ENCODE measurements at regions not wholly inside any gene's neighbourhood (a gene's known extent, or its start where the extent isn't known, plus 50 kb on each side); places are given as distances from the start of the nearest gene placed in this dataset.
"Not testable (repeated sequence)": the region's sequence is repeated elsewhere in the genome, so short reads cannot be mapped to it uniquely, and the experiment has no call there.

DNA sequence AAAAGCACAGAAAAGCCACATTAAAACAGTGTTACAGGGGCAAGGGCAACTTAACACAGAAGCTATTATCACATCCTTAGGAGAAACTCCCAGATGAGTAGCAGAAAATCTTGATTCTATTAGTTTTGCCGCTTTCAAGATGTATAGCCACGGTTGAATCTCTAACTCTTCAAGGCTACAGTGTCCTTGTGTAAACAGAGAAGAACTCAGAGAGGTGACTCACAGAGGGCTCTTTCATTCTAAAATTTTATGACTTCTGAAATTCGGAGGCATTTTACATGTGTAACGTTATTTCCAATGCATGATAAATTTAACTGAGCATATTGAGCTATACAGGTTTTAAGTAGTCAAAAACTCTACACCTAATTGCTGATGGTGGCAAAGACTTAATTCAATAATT lies 846.6 kb downstream of the GBE1 start:
- no peak overlapping the region for H3K4me3 ChIP-seq (ENCODE audit: control insufficient read depth, low read depth, low read length)
- TF ChIP-seq, protein P1, sequence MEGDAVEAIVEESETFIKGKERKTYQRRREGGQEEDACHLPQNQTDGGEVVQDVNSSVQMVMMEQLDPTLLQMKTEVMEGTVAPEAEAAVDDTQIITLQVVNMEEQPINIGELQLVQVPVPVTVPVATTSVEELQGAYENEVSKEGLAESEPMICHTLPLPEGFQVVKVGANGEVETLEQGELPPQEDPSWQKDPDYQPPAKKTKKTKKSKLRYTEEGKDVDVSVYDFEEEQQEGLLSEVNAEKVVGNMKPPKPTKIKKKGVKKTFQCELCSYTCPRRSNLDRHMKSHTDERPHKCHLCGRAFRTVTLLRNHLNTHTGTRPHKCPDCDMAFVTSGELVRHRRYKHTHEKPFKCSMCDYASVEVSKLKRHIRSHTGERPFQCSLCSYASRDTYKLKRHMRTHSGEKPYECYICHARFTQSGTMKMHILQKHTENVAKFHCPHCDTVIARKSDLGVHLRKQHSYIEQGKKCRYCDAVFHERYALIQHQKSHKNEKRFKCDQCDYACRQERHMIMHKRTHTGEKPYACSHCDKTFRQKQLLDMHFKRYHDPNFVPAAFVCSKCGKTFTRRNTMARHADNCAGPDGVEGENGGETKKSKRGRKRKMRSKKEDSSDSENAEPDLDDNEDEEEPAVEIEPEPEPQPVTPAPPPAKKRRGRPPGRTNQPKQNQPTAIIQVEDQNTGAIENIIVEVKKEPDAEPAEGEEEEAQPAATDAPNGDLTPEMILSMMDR (IDR thresholded peaks at IDR 0.05; ENCODE audit: control insufficient read depth, insufficient read depth, low read depth, low read length, missing control alignments) = no peak
- no peak for DNase-seq (ENCODE audit: low read depth)

DNA sequence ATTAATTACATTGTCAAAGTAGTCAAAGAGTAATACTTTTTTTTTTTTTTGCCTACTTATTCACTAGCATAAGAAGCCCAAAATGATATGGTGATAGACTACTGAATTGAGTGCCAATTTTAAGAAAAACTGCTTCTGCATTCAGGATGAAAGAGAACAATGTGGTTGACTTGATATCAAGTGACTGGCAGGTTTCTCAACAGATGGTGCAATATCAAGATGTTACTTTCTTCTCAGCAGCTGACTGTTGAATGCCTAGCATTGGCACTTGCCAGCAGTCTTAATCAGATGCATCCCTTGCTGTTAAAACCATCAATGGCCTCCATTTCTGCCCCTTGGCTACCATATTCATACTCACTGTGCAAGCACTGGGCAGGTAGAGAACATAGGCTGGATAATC lies 863.2 kb downstream of the GBE1 start:
- H3K4me3 ChIP-seq (ENCODE audit: control insufficient read depth, low read depth, low read length) = no peak overlapping the region
- DNase-seq (ENCODE audit: low read depth) = no peak
- TF ChIP-seq, protein P1 (IDR thresholded peaks at IDR 0.05; ENCODE audit: control insufficient read depth, insufficient read depth, low read depth, low read length, missing control alignments) = no peak

DNA sequence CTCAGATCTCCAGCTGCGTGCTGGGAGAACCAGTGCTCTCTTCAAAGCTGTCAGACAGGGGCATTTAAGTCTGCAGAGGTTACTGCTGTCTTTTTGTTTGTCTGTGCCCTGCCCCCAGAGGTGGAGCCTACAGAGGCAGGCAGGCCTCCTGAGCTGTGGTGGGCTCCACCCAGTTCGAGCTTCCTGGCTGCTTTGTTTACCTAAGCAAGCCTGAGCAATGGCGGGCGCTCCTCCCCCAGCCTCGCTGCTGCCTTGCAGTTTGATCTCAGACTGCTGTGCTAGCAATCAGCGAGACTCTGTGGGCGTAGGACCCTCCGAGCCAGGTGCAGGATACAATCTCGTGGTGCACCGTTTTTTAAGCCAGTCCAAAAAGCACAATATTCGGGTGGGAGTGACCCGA lies 864.4 kb downstream of the GBE1 start:
- not testable (repeated sequence) for H3K4me3 ChIP-seq (ENCODE audit: control insufficient read depth, low read depth, low read length); DNase-seq (ENCODE audit: low read depth)

DNA sequence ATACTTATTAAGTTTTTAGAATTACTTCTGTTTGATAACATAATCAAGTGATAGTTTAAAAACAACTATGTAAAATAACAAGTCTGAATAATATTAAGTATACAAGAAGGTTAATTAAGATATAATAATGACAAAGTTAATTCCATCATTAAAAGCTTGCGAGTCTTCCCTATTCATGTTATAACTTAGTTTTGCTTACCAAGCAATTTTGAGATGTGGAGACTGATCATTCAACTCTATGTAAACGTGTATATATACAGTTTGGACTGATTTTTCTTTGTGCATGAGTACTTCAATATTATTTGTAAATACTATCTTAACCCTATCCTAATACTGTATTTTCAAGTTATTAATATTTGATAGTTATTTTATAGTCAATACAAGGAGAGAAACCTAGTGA lies 870.9 kb downstream of the GBE1 start:
- DNase-seq (ENCODE audit: low read depth) = no peak
- TF ChIP-seq, protein P1 (IDR thresholded peaks at IDR 0.05; ENCODE audit: control insufficient read depth, insufficient read depth, low read depth, low read length, missing control alignments) = no peak
- H3K4me3 ChIP-seq (ENCODE audit: control insufficient read depth, low read depth, low read length) = no peak overlapping the region

DNA sequence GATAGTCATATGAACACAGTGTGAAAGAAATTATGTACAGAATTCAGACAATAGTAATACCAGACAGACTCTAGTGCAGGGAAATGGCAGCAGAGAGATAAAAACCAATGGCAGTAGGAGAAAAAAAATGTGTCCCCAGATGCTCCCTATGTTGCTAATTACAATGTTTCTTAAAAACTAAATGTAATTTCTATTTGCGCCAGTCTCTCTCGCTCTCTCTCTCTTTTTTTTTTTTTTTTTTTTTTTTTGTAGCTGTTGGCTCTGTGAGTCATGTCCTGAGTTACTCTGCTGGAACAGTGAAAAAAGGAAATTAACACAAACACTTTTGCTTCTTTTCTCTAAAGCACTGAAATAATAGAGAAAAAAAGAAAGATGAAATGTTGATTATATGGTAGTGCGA lies 871.9 kb downstream of the GBE1 start:
- TF ChIP-seq, protein P1 (IDR thresholded peaks at IDR 0.05; ENCODE audit: control insufficient read depth, insufficient read depth, low read depth, low read length, missing control alignments) = no peak
- no peak overlapping the region for H3K4me3 ChIP-seq (ENCODE audit: control insufficient read depth, low read depth, low read length)
- no peak for DNase-seq (ENCODE audit: low read depth)

DNA sequence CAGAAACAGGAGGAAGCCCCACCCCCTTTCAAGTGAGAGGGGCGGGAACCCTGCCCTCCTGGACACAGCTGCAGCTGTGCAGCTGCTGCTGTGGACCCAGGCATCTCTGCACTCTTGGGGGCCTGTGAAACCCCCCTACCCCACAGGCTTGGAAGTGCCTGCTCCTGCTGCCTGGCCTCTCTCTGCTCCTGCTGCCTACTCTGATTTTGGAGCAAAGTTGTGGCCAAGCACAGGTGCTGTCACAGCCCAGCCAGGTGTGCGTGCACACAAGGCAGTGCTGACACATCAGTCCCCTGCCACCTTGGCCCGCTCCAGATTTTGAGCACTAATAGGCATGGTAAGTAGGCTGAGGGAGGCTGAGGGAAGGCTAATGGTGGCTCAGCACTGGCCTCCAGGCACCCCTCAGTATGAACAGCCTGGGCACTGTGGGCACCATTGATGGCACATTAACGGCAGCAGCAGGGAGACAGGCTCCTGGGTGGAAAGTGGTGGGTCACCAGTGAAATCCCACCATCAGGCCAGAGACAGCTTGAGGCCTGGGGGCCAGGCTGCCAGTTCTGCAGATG lies 890.9 kb downstream of the GBE1 start:
- TF ChIP-seq, protein P1 (IDR thresholded peaks at IDR 0.05; ENCODE audit: control insufficient read depth, insufficient read depth, low read depth, low read length, missing control alignments) = no peak
- H3K4me3 ChIP-seq (ENCODE audit: control insufficient read depth, low read depth, low read length) = no peak overlapping the region
- no peak for DNase-seq (ENCODE audit: low read depth)

DNA sequence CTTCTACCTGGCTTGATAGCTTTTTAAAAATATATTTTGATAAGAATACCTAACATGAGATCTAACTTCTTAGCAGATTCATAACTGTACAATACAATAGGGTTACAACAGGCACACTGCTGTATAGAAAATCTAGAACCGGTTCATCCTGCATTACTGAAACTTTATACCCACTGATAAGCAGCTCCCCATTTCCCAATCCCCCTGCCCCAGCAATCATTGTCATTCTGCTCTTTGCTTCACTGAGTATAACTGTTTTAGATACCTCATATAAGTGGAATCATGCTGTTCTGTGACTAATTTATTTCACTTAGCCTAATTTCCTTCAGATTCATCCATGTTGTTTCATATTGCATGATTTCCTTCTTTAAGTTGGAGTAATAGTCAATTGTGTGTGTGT lies 906.0 kb downstream of the GBE1 start:
- H3K4me3 ChIP-seq (ENCODE audit: control insufficient read depth, low read depth, low read length) = no peak overlapping the region
- DNase-seq (ENCODE audit: low read depth) = no peak
- TF ChIP-seq, protein P1 (IDR thresholded peaks at IDR 0.05; ENCODE audit: control insufficient read depth, insufficient read depth, low read depth, low read length, missing control alignments) = no peak
